ENCODE measurements at regions not wholly inside any gene's neighbourhood (a gene's known extent, or its start where the extent isn't known, plus 50 kb on each side); places are given as distances from the start of the nearest gene placed in this dataset.

GRCh38 chr10:6674291-6674690 lies 94.2 kb upstream of the PRKCQ start:
- Histone ChIP-seq H3K27me3 (peaks cover 0 to 8% (median 1%) of the 10 kb centered on the region in 4 donors), H3K27ac (no peak overlapping the region), H3K4me1 (no peaks in the 10 kb centered on the region), H3K36me3 (no peaks in the 10 kb centered on the region), H3K9me3 (no peaks in the 10 kb centered on the region), H3K4me3 (no peak overlapping the region)
- no peak for DNase-seq
- no peak for TF ChIP-seq POLR2A (IDR thresholded peaks at IDR 0.05)
- TF ChIP-seq, protein P1, sequence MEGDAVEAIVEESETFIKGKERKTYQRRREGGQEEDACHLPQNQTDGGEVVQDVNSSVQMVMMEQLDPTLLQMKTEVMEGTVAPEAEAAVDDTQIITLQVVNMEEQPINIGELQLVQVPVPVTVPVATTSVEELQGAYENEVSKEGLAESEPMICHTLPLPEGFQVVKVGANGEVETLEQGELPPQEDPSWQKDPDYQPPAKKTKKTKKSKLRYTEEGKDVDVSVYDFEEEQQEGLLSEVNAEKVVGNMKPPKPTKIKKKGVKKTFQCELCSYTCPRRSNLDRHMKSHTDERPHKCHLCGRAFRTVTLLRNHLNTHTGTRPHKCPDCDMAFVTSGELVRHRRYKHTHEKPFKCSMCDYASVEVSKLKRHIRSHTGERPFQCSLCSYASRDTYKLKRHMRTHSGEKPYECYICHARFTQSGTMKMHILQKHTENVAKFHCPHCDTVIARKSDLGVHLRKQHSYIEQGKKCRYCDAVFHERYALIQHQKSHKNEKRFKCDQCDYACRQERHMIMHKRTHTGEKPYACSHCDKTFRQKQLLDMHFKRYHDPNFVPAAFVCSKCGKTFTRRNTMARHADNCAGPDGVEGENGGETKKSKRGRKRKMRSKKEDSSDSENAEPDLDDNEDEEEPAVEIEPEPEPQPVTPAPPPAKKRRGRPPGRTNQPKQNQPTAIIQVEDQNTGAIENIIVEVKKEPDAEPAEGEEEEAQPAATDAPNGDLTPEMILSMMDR (IDR thresholded peaks at IDR 0.05) = no peak
- intact Hi-C loops (cut with DNase I) = loop anchor here (5.0 kb wide), 1 partner anchor 738 kb away; the partner anchor contains the start of gene SFMBT2
- WGBS, 2 donors = 18 to 23% methylated on average over 3 of the region's 3 CpGs

GRCh38 chr10:6671976-6672375 lies 91.9 kb upstream of the PRKCQ start:
- Histone ChIP-seq H3K4me3 (no peak overlapping the region), H3K36me3 (no peaks in the 10 kb centered on the region), H3K9me3 (no peaks in the 10 kb centered on the region), H3K27me3 (peaks cover 0 to 24% (median 1%) of the 10 kb centered on the region in 4 donors), H3K27ac (no peak overlapping the region), H3K4me1 (no peaks in the 10 kb centered on the region)
- 68 to 77% methylated on average over 6 of the region's 6 CpGs for WGBS, 2 donors
- TF ChIP-seq, protein P1 (IDR thresholded peaks at IDR 0.05) = no peak
- no peak for TF ChIP-seq POLR2A (IDR thresholded peaks at IDR 0.05)
- intact Hi-C loops (cut with DNase I) = loop anchor here (5.0 kb wide), 1 partner anchor 740 kb away; the partner anchor contains the start of gene SFMBT2
- DNase-seq = no peak

DNA sequence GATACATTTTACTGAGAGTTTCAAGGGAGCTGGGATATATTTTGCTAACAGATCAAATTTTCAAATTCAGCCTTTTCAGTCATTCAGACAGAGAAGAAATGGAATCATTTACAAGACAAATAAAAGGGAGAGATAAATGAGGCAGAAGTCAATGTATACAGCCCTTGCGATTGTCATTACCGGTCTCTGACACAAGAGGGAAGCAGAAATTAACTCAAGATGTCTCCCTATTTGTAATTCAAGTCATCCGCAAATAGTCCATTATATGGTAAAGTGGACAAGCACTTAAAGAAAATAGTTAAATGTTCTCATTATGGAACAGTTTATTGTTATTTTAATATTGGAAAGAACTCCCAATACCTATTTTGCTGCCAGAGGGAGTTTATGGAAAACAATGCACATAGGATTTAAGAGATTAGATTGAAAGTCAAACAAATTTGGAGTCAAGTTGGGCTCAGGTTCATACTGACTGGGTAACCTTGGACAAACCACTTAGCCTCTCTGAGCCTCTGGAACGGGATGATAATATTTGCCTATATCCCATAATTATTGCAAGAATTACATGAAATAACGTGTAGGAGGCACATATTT lies 89.3 kb upstream of the PRKCQ start:
- Histone ChIP-seq H3K4me3 (no peak overlapping the region), H3K9me3 (no peaks in the 10 kb centered on the region), H3K27me3 (peaks cover 0 to 16% (median 1%) of the 10 kb centered on the region in 4 donors), H3K27ac (no peak overlapping the region), H3K36me3 (no peaks in the 10 kb centered on the region), H3K4me1 (no peaks in the 10 kb centered on the region)
- no peak for TF ChIP-seq POLR2A (IDR thresholded peaks at IDR 0.05)
- TF ChIP-seq, protein P1 (IDR thresholded peaks at IDR 0.05) = peak; percentile 50 to 75 (median 63)
- DNase-seq = no peak
- WGBS, 2 donors = 25 to 29% methylated on average over 5 of the region's 5 CpGs
- intact Hi-C loops (cut with DNase I) = loop anchor here (5.0 to 10.0 kb wide), 2 partner anchors 87 to 235 kb away; partner anchors contain the start of gene PRKCQ

- H3K27ac ChIP-seq = no peak overlapping the region
- H3K27me3 ChIP-seq = peaks cover 0 to 16% (median 1%) of the 10 kb centered on the region in 4 donors
- intact Hi-C loops (cut with DNase I) = loop anchor here (5.0 to 10.0 kb wide), 2 partner anchors 85 to 233 kb away; partner anchors contain the start of gene PRKCQ
- no peak overlapping the region for H3K4me3 ChIP-seq
- WGBS, 2 donors = 32 to 43% methylated on average over 10 of the region's 10 CpGs
- DNase-seq = no peak
- H3K4me1 ChIP-seq = no peaks in the 10 kb centered on the region
- H3K9me3 ChIP-seq = no peaks in the 10 kb centered on the region
- TF ChIP-seq, protein P1 (IDR thresholded peaks at IDR 0.05) = peak; percentile 13 to 64 (median 32)
- TF ChIP-seq POLR2A (IDR thresholded peaks at IDR 0.05) = no peak
- no peaks in the 10 kb centered on the region for H3K36me3 ChIP-seq
These were observed 87.7 kb upstream of the PRKCQ start for GRCh38 chr10:6667679-6668270.

GRCh38 chr10:6667150-6667549 lies 87.1 kb upstream of the PRKCQ start:
- Histone ChIP-seq H3K27ac (no peak overlapping the region), H3K9me3 (no peaks in the 10 kb centered on the region), H3K36me3 (no peaks in the 10 kb centered on the region), H3K27me3 (peaks cover 0 to 16% (median 1%) of the 10 kb centered on the region in 4 donors), H3K4me1 (no peaks in the 10 kb centered on the region), H3K4me3 (no peak overlapping the region)
- TF ChIP-seq, protein P1 (IDR thresholded peaks at IDR 0.05) = no peak
- TF ChIP-seq POLR2A (IDR thresholded peaks at IDR 0.05) = no peak
- no peak for DNase-seq
- 45% methylated on average over 4 of the region's 4 CpGs for WGBS, 2 donors
- intact Hi-C loops (cut with DNase I) = loop anchor here (5.0 to 10.0 kb wide), 2 partner anchors 85 to 232 kb away; partner anchors contain the start of gene PRKCQ

Data from esophagus squamous epithelium (tissue), 5 donors.